Sigmoid colon (tissue), 4 donors: ENCODE measurements at regions not wholly inside any gene's neighbourhood (a gene's known extent, or its start where the extent isn't known, plus 50 kb on each side); places are given as distances from the start of the nearest gene placed in this dataset.

ENCODE experiments used
- CTCF ChIP-seq, 4 experiments: fragments of 450-650 bp in 3 of 4; fragments of 200-600 bp in 1 of 4; IDR thresholded peaks; one replicate each; pipeline ENCODE4 v1.5.1; 2016 to 2019; ENCODE audit warnings: antibody characterized with exemption in 4 of 4, mild to moderate bottlenecking in 3 of 4, moderate library complexity in 2 of 4
- EP300 ChIP-seq, 4 donors: sonication (generic); formaldehyde crosslinking; IDR thresholded peaks; one replicate each; pipeline ENCODE4 v1.6.1; 2017; ENCODE audit warnings: antibody characterized with exemption in 4 of 4
- POLR2A ChIP-seq, 2 donors: fragments of 450-650 bp; IDR thresholded peaks; one replicate each; pipeline ENCODE4 v1.6.1; 2016; ENCODE audit warnings: antibody characterized with exemption in 2 of 2, mild to moderate bottlenecking in 2 of 2, moderate library complexity in 2 of 2
- POLR2AphosphoS5 ChIP-seq, 4 donors: sonication (generic); formaldehyde crosslinking; IDR thresholded peaks; one replicate each; pipeline ENCODE4 v1.6.1; 2017; ENCODE audit warnings: antibody characterized with exemption in 4 of 4

- TF ChIP-seq CTCF (IDR thresholded peaks at IDR 0.05): no peak
- no peak for TF ChIP-seq POLR2A (IDR thresholded peaks at IDR 0.05)
- no peak for TF ChIP-seq POLR2AphosphoS5 (IDR thresholded peaks at IDR 0.05)
- no peak for TF ChIP-seq EP300 (IDR thresholded peaks at IDR 0.05)
Measured at GRCh38 chr3:113110267-113110666, 101.1 kb upstream of the BOC start.
